Right lobe of liver (tissue), 4 donors: ENCODE measurements at regions not wholly inside any gene's neighbourhood (a gene's known extent, or its start where the extent isn't known, plus 50 kb on each side); places are given as distances from the start of the nearest gene placed in this dataset.

Source experiments
- CTCF ChIP-seq, 4 donors: fragments of 200-600 bp in 3 of 4; fragments of 450-650 bp in 1 of 4; IDR thresholded peaks; one replicate each; pipeline versions ENCODE4 v1.5.1 to v1.8.0; 2016 to 2022; ENCODE audit warnings: antibody characterized with exemption in 4 of 4, mild to moderate bottlenecking in 2 of 4
- POLR2A ChIP-seq: fragments of 450-650 bp; IDR thresholded peaks from one replicate; pipeline ENCODE4 v1.6.1; 2017; ENCODE audit warnings: antibody characterized with exemption, mild to moderate bottlenecking
- donor health status: DM: no; HTN: no; CAD: no.
- donor health status: DM: no; HTN: no; CAD: no.
- donor health status: DM: no; HTN: yes; CAD: no.

GRCh38 chr12:63351370-63351769 lies 200.4 kb upstream of the AVPR1A start:
- TF ChIP-seq CTCF (IDR thresholded peaks at IDR 0.05): no peak
- TF ChIP-seq POLR2A: no peak
